SH-SY5Y (cell line): ENCODE measurements at regions not wholly inside any gene's neighbourhood (a gene's known extent, or its start where the extent isn't known, plus 50 kb on each side); places are given as distances from the start of the nearest gene placed in this dataset.

Experiments used
- GATA2 ChIP-seq: IDR thresholded peaks from 2 replicates; pipeline ENCODE4 v1.6.1; 2011; ENCODE audit warnings: mild to moderate bottlenecking, low read depth, low read length
- GATA3 ChIP-seq: IDR thresholded peaks from 2 replicates; pipeline ENCODE4 v1.6.1; 2011; ENCODE audit warnings: low read depth, mild to moderate bottlenecking, low read length, moderate library complexity

GRCh38 chr17:68753985-68754769 lies 153.0 kb upstream of the FAM20A start:
- TF ChIP-seq GATA2 (no peak), GATA3 (no peak)
